NCI-H524 treated with DMSO at 0.1 percent for 48 hours (cell line): ENCODE measurements at regions not wholly inside any gene's neighbourhood (a gene's known extent, or its start where the extent isn't known, plus 50 kb on each side); places are given as distances from the start of the nearest gene placed in this dataset.
"Not testable (repeated sequence)": the region's sequence is repeated elsewhere in the genome, so short reads cannot be mapped to it uniquely, and the experiment has no call there.

Source experiments
- DNase-seq: peaks from one replicate; lab custom pipeline; 2025; lab: John Stamatoyannopoulos, UW

DNA sequence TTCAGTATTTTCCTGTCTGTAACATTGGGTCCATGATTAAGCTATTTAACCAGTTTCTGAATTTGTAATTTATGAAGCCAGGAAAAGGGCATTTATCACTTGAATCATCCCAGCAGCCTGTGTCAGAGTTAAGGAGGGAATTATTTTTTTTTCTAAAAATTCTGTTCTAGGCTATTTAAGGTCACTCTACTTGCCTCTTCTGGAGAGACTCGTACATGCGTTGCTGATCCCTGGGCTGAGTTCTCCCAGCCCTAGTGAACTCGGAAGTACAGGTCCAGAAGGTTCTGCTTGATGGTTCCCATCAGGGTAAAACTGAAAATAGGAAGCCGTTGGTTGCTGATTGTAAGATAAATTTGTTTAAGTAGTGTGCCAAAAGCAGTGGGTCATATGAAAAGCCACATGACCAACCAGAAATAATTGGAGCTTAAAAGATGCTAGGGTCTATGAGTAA is 90.7 kb downstream of the GPR88 start:
- DNase-seq = no peak

DNA sequence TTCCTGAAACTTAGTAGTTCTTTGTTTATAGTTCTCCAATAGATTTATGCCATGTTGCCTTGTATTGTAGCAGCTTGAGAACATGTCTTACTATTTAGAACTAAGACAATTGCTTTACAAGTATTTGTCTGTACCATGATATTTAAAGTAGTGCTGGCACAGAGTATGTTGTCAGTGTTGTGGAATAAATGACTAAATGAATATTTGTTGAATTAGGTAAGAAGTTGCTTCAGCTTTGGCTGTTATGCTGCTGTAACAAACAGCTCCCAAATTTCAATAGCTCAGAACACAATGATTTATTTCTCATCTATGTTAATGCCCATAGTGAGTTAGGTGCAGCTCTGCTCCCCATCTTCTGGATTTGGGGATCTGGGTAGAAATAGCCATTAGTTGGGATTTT is 90.2 kb upstream of the VCAM1 start:
- DNase-seq = no peak

DNA sequence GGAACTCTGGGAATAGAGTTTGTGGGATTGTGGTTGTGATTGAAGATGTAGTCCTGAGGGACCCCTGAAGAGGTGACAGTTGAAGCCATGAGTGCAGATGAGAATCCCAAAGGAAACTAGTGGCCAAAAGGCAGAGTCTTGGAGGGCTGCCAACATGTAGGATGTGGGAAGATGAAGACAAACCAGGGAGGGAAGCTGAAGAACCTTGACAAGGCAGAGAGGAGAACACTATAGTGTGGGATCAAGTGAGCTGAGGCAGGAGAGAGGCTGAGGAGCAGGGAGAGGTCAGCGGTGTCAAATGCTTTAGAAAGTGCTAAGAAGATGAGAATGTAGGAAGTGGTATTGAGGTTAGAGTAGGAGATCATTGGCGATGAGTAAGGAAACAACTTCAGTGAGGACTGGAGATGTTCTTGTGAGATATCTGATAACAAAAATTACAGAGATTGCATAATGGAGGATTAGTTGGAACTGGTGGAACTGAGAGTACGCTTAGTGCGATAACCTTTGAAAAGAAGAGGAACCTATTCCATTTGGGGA is 88.5 kb upstream of the VCAM1 start:
- DNase-seq = no peak

DNA sequence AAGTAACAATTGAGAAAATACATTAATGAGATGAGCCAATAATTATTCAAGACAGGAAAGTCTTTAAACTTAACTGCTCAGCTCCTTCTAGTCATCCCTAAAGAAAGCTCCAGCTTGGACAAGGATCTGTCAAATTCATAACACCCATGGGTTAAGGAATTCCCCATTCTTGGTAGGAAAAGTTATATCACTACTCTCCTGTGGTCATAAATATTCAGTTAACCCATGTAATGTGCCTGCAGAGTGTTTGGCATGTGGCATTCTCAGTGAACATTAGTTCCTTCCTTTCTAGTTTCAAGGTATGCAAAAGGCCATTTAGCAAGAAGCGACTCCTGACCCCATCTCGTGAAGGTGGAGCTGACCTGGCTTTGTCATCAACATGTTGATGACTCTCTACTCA is 76.7 kb upstream of the VCAM1 start:
- DNase-seq = no peak

DNA sequence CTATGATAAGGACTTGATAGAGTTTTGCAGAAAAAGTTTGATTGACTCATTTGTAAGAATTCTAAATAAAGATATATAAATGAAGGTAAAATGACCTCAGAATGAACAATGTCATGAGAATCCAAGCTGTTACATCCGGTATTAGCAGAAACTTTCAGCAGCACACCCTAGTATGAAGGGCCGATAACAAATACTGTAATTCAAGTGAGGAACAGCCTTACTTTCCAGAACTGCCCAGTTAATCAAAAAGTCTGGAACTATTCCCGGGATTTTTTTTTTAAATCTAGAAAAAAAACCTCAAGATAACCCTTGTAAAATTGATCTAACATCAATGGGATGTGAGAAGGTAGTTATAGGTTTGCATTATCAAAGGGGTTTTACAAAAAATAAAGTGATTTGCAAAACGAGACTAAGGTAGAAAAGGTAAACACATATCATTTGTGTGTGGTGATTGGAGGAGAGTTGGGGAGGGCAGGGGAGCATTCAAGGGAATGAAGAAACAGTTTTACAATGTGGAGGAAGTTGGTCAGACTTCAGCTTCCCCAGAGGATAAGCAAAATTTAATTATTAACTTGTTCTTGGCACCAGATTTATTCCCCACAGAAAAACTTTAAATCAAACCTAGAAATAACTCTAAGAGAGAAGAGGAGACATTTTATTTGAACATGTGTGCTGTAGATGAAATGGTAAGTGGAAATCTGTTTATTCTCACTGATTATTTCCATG is 75.9 kb upstream of the VCAM1 start:
- DNase-seq = no peak

DNA sequence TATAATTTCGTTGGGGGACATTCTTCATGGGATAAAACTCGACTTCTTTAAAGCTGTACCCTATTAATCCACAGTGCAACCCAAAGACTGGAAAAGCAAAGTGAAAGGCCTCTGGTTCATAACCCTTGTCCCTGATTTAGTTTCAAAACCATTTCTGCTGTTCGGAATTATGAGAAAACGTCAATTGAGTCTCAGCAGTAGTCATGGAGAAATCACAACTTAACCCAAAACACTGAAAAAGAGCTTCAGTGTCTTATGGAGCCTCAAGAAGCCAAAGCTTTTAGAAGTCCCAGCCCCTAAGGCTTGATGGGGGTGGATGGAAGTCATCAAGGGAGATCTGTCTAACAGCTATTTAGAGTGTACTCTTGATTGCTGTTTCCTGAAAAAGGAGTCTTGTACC is 73.5 kb upstream of the VCAM1 start:
- DNase-seq = no peak

DNA sequence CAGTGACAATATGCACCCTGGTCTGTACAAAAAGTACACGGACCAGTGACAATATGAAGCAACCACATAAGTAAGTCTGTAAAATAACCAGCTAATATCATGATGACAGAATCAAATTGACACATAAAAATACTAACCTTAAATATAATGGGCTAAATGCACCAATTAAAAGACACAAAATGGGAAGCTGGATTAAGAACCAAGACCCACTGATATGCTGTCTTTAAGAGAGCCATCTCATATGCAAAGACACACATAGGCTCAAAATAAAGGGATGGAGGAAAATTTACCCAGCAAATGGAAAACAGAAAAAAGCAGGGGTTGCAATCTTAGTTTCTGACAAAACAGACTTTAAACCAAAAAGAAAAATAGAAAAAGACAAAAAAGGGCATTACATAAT is 70.4 kb upstream of the VCAM1 start:
- DNase-seq = no peak

DNA sequence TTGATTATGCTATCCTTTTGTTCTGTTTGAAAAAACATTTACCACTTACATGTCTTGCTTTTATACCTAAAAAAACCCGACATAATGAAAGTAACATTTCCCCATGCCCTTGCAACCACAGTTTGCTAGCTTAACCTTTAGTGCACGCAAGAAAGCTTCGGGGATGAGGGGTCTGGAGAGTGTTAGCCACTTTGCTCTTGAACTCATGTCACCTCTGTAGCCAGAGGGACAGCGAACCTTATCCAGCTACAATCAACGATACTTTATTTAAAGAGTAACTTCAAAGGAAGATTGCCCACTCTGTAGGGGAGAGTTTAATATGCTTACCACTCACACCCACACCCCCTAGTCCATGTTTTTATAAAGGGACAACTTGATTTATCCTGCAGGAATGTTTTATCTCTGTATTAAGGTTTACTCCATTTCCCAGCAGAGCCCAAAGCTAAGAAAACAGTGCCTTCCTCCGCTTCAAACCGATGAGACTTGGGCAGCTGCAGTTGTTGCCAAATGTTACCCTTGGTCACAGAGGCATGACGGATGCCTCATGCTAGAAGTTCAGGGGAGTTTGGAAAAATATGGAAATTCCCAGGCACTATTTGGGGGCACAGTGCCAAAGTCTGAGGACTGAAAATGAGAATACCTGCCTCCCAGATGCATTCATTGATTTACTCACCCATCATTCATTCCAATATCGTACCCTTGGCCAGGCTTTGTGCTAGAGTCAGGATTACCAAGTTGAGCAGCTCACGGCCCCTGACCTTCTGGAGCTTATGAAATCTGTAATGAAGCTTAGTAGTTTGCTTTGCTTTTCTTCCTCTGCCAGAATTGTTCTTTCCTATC is 61.4 kb upstream of the VCAM1 start:
- DNase-seq = no peak

DNA sequence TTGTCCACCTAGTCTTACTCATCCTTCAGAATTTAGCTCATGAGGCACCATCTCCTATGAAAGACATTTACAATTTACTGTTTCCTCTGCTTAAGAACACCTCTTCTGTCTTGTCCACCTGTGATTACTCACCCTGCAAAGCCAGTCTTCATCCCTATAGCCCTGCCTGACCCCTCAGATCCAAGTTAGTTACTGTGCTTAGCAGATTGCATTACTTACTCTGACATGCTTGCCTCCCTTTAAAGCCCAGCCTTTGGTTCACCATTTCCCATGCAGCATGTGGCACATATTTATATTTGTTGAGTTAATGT is 60.9 kb upstream of the VCAM1 start:
- DNase-seq = no peak

DNA sequence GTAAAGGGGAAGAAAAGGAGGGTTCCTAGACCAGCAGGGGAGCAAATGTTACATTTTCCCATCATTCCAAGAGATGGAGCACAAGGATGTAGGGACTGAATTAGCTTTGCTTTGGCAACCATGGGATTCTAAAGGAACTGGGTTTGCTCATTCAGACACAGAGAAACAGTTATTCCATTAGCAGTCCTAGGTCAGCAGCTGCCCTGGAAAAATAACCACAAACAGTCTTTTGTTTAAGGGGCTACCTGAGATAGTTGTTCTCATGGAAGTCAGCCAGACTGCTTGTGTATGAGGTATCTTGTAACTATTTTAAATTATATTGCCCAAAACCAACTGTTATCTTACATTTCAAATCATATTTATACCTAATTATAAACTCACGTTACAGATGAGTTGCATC is 58.4 kb upstream of the VCAM1 start:
- DNase-seq = no peak

DNA sequence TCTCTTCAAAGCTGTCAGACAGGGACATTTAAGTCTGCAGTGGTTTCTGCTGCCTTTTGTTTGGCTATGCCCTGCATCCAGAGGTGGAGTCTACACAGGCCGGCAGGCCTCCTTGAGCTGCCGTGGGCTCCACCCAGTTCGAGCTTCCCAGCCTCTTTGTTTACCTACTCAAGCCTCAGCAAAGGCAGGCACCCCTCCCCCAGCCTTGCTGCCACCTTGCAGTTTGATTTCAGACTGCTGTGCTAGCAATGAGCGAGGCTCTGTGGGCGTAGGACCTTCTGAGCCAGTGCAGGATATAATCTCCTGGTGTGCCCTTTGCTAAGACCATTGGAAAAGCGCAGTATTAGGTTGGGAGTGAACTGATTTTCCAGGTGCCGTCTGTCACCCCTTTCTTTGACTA is 51.0 kb upstream of the VCAM1 start:
- not testable (repeated sequence) for DNase-seq
